Adrenal gland (tissue), 9 donors: ENCODE measurements at regions not wholly inside any gene's neighbourhood (a gene's known extent, or its start where the extent isn't known, plus 50 kb on each side); places are given as distances from the start of the nearest gene placed in this dataset.
"Not testable (repeated sequence)": the region's sequence is repeated elsewhere in the genome, so short reads cannot be mapped to it uniquely, and the experiment has no call there.

Experiments
- DNase-seq, 7 donors: peaks; one replicate each; pipeline ENCODE4 v3.0.0-alpha.2; 2019 to 2020
- H3K27ac ChIP-seq, 5 donors: fragments of 200-600 bp; sonication (generic) in 4 of 5; 1 replicate in 3 of 5; 2 replicates in 2 of 5; pipeline versions ENCODE4 v1.5.1 to v1.8.0; 2016 to 2020; ENCODE audit warnings: mild to moderate bottlenecking in 1 of 5
- H3K27me3 ChIP-seq: fragments of 200-600 bp; 2 replicates; pipeline ENCODE4 v1.8.0; 2021
- H3K36me3 ChIP-seq, 2 donors: fragments of 200-600 bp; replicated peaks in 1 of 2; 1 replicate in 1 of 2; 2 replicates in 1 of 2; pipeline versions ENCODE4 v1.5.1 to v1.8.0; 2018 to 2022
- H3K4me1 ChIP-seq, 2 donors: fragments of 200-600 bp; replicated peaks in 1 of 2; 1 replicate in 1 of 2; 2 replicates in 1 of 2; pipeline versions ENCODE4 v1.5.1 to v1.8.0; 2018 to 2021
- H3K4me3 ChIP-seq, 4 donors: fragments of 200-600 bp; sonication (generic) in 3 of 4; one replicate each; pipeline ENCODE4 v1.5.1; 2016 to 2018
- H3K9me3 ChIP-seq, 3 donors: fragments of 200-600 bp; sonication (generic) in 1 of 3; replicated peaks in 1 of 3; 1 replicate in 2 of 3; 2 replicates in 1 of 3; pipeline versions ENCODE4 v1.5.1 to v1.8.0; 2016 to 2021
- POLR2A ChIP-seq, 2 donors: fragments of 450-650 bp; IDR thresholded peaks; one replicate each; pipeline ENCODE4 v1.6.1; 2017; ENCODE audit warnings: antibody characterized with exemption in 2 of 2, mild to moderate bottlenecking in 2 of 2, moderate library complexity in 1 of 2
- WGBS, 4 donors: extraction: QIAGEN DNeasy Blood & Tissue Kit in 2 of 4; methylation state at CpG; one replicate each; pipeline versions ENCODE4 v1.1.5 to v1.1.7; 2013 to 2017; 5-methylcytosine and 5-hydroxymethylcytosine counted together
- intact Hi-C, 2 donors: fragments of 100-400 bp; cut with DNase I; formaldehyde crosslinking; loops; one replicate each; pipeline versions ENCODE4 v1.14.1 to v1.15.0; 2022 to 2023
- TF ChIP-seq, protein P1 (sequence below), 6 experiments: fragments of 450-650 bp in 4 of 6; fragments of 200-600 bp in 2 of 6; sonication (generic) in 1 of 6; IDR thresholded peaks; 1 replicate in 5 of 6; 2 replicates in 1 of 6; pipeline versions ENCODE4 v1.5.1 to v1.8.0; 2016 to 2021; ENCODE audit warnings: antibody characterized with exemption in 6 of 6, mild to moderate bottlenecking in 2 of 6, moderate library complexity in 1 of 6
- donor health status: healthy with polysubstance abuse.
- donor health status: Bipolar disorder and iron deficiency.
- donor health status: DM: yes; HTN: yes; CAD: no.
- donor health status: DM: no; HTN: no; CAD: no.
- donor health status: DM: no; HTN: no; CAD: no.

DNA sequence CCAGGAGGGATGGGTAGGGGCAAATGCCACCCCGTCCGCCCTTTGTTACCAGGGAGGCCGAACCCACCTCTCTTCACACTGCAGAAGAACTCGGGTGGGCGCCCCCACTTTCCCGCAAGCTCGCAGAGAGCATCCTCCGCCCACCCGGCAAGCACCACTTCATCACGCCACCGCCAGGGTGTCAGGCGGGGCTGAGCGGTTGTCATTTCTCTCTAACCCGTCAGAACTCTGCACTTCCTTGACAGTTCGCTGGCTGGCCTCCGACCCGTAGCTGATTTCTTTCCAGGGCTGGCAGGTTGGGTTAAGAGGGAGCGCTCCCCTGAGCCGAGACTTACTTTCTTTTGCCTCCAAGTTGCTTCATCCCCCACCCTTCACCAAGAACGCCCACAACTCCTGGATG lies 130.7 kb downstream of the CRLF3 start:
- WGBS, 4 donors, result 9 to 22% (median 11%) methylated on average over 6 to 18 of the region's 20 CpGs
- intact Hi-C loops, H3K27ac ChIP-seq: not testable (repeated sequence)

GRCh38 chr17:30689266-30690000 lies 135.1 kb downstream of the CRLF3 start:
- H3K27ac ChIP-seq, H3K9me3 ChIP-seq, H3K4me3 ChIP-seq, DNase-seq, H3K36me3 ChIP-seq, H3K4me1 ChIP-seq, H3K27me3 ChIP-seq, intact Hi-C loops: not testable (repeated sequence)
- WGBS, 4 donors, result 86 to 88% (median 87%) methylated on average over 13 to 14 of the region's 14 CpGs

More for the DNA sequence above, 130.7 kb downstream of the CRLF3 start:
- not testable (repeated sequence) for H3K9me3 ChIP-seq, H3K4me1 ChIP-seq, H3K27me3 ChIP-seq, DNase-seq, H3K4me3 ChIP-seq, H3K36me3 ChIP-seq
- TF ChIP-seq, protein P1, sequence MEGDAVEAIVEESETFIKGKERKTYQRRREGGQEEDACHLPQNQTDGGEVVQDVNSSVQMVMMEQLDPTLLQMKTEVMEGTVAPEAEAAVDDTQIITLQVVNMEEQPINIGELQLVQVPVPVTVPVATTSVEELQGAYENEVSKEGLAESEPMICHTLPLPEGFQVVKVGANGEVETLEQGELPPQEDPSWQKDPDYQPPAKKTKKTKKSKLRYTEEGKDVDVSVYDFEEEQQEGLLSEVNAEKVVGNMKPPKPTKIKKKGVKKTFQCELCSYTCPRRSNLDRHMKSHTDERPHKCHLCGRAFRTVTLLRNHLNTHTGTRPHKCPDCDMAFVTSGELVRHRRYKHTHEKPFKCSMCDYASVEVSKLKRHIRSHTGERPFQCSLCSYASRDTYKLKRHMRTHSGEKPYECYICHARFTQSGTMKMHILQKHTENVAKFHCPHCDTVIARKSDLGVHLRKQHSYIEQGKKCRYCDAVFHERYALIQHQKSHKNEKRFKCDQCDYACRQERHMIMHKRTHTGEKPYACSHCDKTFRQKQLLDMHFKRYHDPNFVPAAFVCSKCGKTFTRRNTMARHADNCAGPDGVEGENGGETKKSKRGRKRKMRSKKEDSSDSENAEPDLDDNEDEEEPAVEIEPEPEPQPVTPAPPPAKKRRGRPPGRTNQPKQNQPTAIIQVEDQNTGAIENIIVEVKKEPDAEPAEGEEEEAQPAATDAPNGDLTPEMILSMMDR (IDR thresholded peaks at IDR 0.05), result peak in 4 of 6 experiments; percentile 7 to 21 (median 17)

DNA sequence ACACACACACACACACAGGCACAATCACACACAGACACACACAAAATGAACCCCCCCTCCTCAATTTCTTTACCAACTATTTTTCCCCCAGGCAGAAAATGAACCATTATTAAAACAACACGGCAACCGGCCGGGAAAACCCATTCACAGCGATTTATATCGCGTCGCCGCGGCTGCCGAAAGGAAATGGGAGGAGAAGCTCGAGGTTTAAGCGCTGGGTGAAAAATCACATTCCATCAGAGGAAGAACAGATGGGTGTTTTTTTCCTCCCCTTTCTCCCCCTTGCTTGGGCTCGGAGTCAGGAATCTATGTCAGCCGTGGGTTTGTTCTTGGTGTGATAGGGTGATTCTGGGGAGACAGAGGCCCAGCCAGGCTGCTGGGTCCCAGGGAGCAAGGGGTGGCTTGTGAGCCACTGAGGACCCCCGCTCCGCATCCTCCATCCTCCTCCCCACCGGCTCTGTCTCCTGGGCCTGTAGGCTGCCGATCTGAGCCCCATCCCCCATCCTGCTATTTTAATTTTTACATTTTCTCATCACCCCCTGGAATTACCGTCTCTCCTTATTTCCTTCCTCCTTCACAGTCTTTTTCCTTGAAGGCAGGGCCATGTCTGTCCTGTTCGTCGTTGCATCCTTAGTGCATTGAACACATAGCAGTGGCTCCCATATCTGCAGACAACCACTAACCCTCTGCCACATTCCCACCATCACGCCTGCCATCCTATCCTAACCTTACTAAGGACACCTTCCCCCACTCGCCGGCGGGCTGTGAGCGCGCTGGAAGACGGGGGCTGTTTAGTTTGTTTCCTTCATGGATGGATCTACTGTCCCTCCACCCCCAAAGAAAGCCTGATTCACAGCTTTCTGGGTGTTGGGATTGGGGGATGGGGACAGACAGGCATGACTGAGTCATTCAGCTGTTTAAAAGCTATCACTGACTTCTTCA lies 137.7 kb downstream of the CRLF3 start:
- DNase-seq, H3K4me3 ChIP-seq, H3K36me3 ChIP-seq, H3K27ac ChIP-seq, intact Hi-C loops, H3K27me3 ChIP-seq, H3K9me3 ChIP-seq, H3K4me1 ChIP-seq: not testable (repeated sequence)
- 46 to 58% (median 54%) methylated on average over 25 to 28 of the region's 28 CpGs for WGBS, 4 donors

- H3K27me3 ChIP-seq, DNase-seq, intact Hi-C loops, H3K27ac ChIP-seq, H3K4me1 ChIP-seq, H3K4me3 ChIP-seq, H3K9me3 ChIP-seq, H3K36me3 ChIP-seq: not testable (repeated sequence)
- 89 to 98% (median 93%) methylated on average over 4 of the region's 4 CpGs for WGBS, 4 donors
These were observed 142.2 kb downstream of the CRLF3 start for GRCh38 chr17:30682280-30682679.

- H3K4me3 ChIP-seq, H3K27me3 ChIP-seq, H3K4me1 ChIP-seq, H3K36me3 ChIP-seq, intact Hi-C loops, H3K9me3 ChIP-seq, DNase-seq, H3K27ac ChIP-seq: not testable (repeated sequence)
- 49 to 70% (median 60%) methylated on average over 3 to 5 of the region's 5 CpGs for WGBS, 4 donors
These were observed 143.8 kb downstream of the CRLF3 start for GRCh38 chr17:30680681-30681080.

- 83 to 93% (median 87%) methylated on average over 3 to 4 of the region's 4 CpGs for WGBS, 4 donors
- DNase-seq, result no peak
- no peaks in the 10 kb centered on the region for H3K36me3 ChIP-seq
- H3K4me3 ChIP-seq, result no peak overlapping the region
- H3K9me3 ChIP-seq, result no peaks in the 10 kb centered on the region
- TF ChIP-seq POLR2A (IDR thresholded peaks at IDR 0.05), result no peak
- TF ChIP-seq, protein P1 (IDR thresholded peaks at IDR 0.05), result no peak
- no peak overlapping the region for H3K27ac ChIP-seq
- H3K4me1 ChIP-seq, result no peaks in the 10 kb centered on the region
- intact Hi-C loops, result no loop called here
- no peaks in the 10 kb centered on the region for H3K27me3 ChIP-seq
These were observed 146.8 kb downstream of the CRLF3 start for GRCh38 chr17:30677550-30678249.

- H3K4me3 ChIP-seq, H3K36me3 ChIP-seq, H3K4me1 ChIP-seq, H3K9me3 ChIP-seq, H3K27me3 ChIP-seq, intact Hi-C loops, DNase-seq, H3K27ac ChIP-seq: not testable (repeated sequence)
- WGBS, 4 donors, result 82 to 89% (median 88%) methylated on average over 2 to 3 of the region's 3 CpGs
These were observed 148.6 kb downstream of the CRLF3 start for GRCh38 chr17:30675777-30676492.

- WGBS, 4 donors, result 34 to 54% (median 48%) methylated on average over 2 to 9 of the region's 9 CpGs
- H3K4me1 ChIP-seq, H3K9me3 ChIP-seq, H3K27ac ChIP-seq, DNase-seq, H3K36me3 ChIP-seq, H3K4me3 ChIP-seq, H3K27me3 ChIP-seq, intact Hi-C loops: not testable (repeated sequence)
These were observed 155.3 kb downstream of the CRLF3 start for GRCh38 chr17:30669217-30669649.
